GM12872 (cell line): ENCODE measurements at regions not wholly inside any gene's neighbourhood (a gene's known extent, or its start where the extent isn't known, plus 50 kb on each side); places are given as distances from the start of the nearest gene placed in this dataset.

ENCODE experiments used
- CTCF ChIP-seq: IDR thresholded peaks from 3 replicates; pipeline ENCODE4 v1.5.1; 2011; ENCODE audit warnings: low read depth, mild to moderate bottlenecking, low read length, moderate library complexity; ENCODE audit not compliant: insufficient read depth

- TF ChIP-seq CTCF = no peak
Measured at GRCh38 chr2:107278672-107279071, 392.7 kb upstream of the ST6GAL2 start.

- no peak for TF ChIP-seq CTCF
Measured at GRCh38 chr2:107281637-107282036, 395.7 kb upstream of the ST6GAL2 start.

- no peak for TF ChIP-seq CTCF
Measured at GRCh38 chr2:107282135-107282534, 396.2 kb upstream of the ST6GAL2 start.

- TF ChIP-seq CTCF = no peak
Measured at GRCh38 chr2:107285621-107286299, 399.8 kb upstream of the ST6GAL2 start.

GRCh38 chr2:107290041-107290440 is 404.1 kb upstream of the ST6GAL2 start:
- no peak for TF ChIP-seq CTCF

GRCh38 chr2:107303964-107304363 is 418.0 kb upstream of the ST6GAL2 start:
- no peak for TF ChIP-seq CTCF

- no peak for TF ChIP-seq CTCF
Measured at GRCh38 chr2:107305966-107306365, 420.0 kb upstream of the ST6GAL2 start.
